HepG2 (cell line): ENCODE measurements at regions not wholly inside any gene's neighbourhood (a gene's known extent, or its start where the extent isn't known, plus 50 kb on each side); places are given as distances from the start of the nearest gene placed in this dataset.

Experiments
- ARID4A ChIP-seq: sonication (generic); formaldehyde crosslinking; IDR thresholded peaks from 2 replicates; pipeline ENCODE4 v1.5.0; 2020; ENCODE audit warnings: mild to moderate bottlenecking, missing genetic modification reagents, borderline replicate concordance
- BCL6 ChIP-seq: IDR thresholded peaks from 2 replicates; pipeline ENCODE4 v1.6.1; 2016; ENCODE audit warnings: missing genetic modification reagents, missing compliant biosample characterization
- FOXP1 ChIP-seq, 2 experiments: fragments of 450-650 bp in 1 of 2; IDR thresholded peaks; 2 replicates each; pipeline ENCODE4 v1.6.1; 2017 to 2018; ENCODE audit warnings: antibody characterized with exemption in 1 of 2
- GZF1 ChIP-seq: sonication (generic); formaldehyde crosslinking; IDR thresholded peaks from 2 replicates; pipeline ENCODE4 v1.5.1; 2020; ENCODE audit warnings: mild to moderate bottlenecking, missing genetic modification reagents
- MLX ChIP-seq: IDR thresholded peaks from 2 replicates; pipeline ENCODE4 v1.6.1; 2016
- NKX3-1 ChIP-seq: sonication (generic); formaldehyde crosslinking; IDR thresholded peaks from 2 replicates; pipeline ENCODE4 v1.5.0; 2020; ENCODE audit warnings: missing genetic modification reagents
- PBX2 ChIP-seq: IDR thresholded peaks from 2 replicates; pipeline ENCODE4 v1.6.1; 2016; ENCODE audit warnings: control low read depth
- SALL1 ChIP-seq: sonication (generic); formaldehyde crosslinking; IDR thresholded peaks from 2 replicates; pipeline ENCODE4 v1.8.0; 2022; ENCODE audit warnings: mild to moderate bottlenecking, missing genetic modification reagents
- TFDP2 ChIP-seq: sonication (generic); formaldehyde crosslinking; IDR thresholded peaks from 2 replicates; pipeline ENCODE4 v1.4.0; 2020; ENCODE audit warnings: missing genetic modification reagents
- ZBTB14 ChIP-seq: sonication (generic); formaldehyde crosslinking; IDR thresholded peaks from 2 replicates; pipeline ENCODE4 v1.4.0; 2020; ENCODE audit warnings: missing genetic modification reagents
- ZNF350 ChIP-seq: sonication (generic); formaldehyde crosslinking; IDR thresholded peaks from 2 replicates; pipeline ENCODE4 v1.4.0; 2020; ENCODE audit warnings: mild to moderate bottlenecking, low read depth, missing genetic modification reagents, borderline replicate concordance
- ZNF644 ChIP-seq: IDR thresholded peaks from 2 replicates; pipeline ENCODE4 v1.6.1; 2016; ENCODE audit warnings: low read depth
- ZNF646 ChIP-seq: sonication (generic); formaldehyde crosslinking; IDR thresholded peaks from 2 replicates; pipeline ENCODE4 v1.9.0; 2021; ENCODE audit warnings: mild to moderate bottlenecking, missing genetic modification reagents
- ZNF883 ChIP-seq: sonication (generic); formaldehyde crosslinking; IDR thresholded peaks from 2 replicates; pipeline ENCODE4 v1.5.1; 2020; ENCODE audit warnings: mild to moderate bottlenecking, missing genetic modification reagents; ENCODE audit errors: not compliant biosample characterization
- ZZZ3 ChIP-seq: sonication (generic); formaldehyde crosslinking; IDR thresholded peaks from 2 replicates; pipeline ENCODE4 v1.4.0; 2020; ENCODE audit warnings: missing genetic modification reagents, mild to moderate bottlenecking, borderline replicate concordance

GRCh38 chr2:111246620-111247061 is 125.9 kb downstream of the BCL2L11 start (continued):
- TF ChIP-seq NKX3-1 (CRISPR knock-in tag) (no peak), PBX2 (no peak), ZNF646 (CRISPR knock-in tag) (peak; percentile 40; the same call in 1 of the 2 replicates), FOXP1 (IDR thresholded peaks at IDR 0.05) (no peak), FOXP1 (CRISPR knock-in tag; IDR thresholded peaks at IDR 0.05) (peak; percentile 83), ARID4A (CRISPR knock-in tag) (peak; percentile 65; the same call in 1 of the 2 replicates), TFDP2 (CRISPR knock-in tag) (peak; percentile 63), SALL1 (CRISPR knock-in tag) (peak; percentile 97), MLX (CRISPR knock-in tag) (peak; percentile 75; the same call in 1 of the 2 replicates), ZBTB14 (no peak), ZZZ3 (CRISPR knock-in tag) (no peak), ZNF644 (no peak), ZNF350 (peak; percentile 82), ZNF883 (no peak), BCL6 (CRISPR knock-in tag) (peak; percentile 85), GZF1 (no peak)
